Mammary epithelial cell (primary cell): ENCODE measurements at regions not wholly inside any gene's neighbourhood (a gene's known extent, or its start where the extent isn't known, plus 50 kb on each side); places are given as distances from the start of the nearest gene placed in this dataset.

Experiments used
- EZH2 ChIP-seq: IDR thresholded peaks from 2 replicates; pipeline ENCODE4 v1.6.1; 2012; ENCODE audit warnings: low read length, inconsistent platforms, borderline replicate concordance
- TF ChIP-seq, protein P1 (sequence below), 2 donors: IDR thresholded peaks in 1 of 2; conservative IDR thresholded peaks in 1 of 2; 2 replicates each; pipeline ENCODE4 v1.5.1; 2011 to 2012; ENCODE audit warnings: inconsistent platforms in 2 of 2, low read length in 2 of 2, mild to moderate bottlenecking in 2 of 2, control low read depth in 1 of 2, low read depth in 1 of 2; ENCODE audit not compliant: insufficient read depth in 1 of 2; ENCODE audit errors: extremely low read depth in 1 of 2

DNA sequence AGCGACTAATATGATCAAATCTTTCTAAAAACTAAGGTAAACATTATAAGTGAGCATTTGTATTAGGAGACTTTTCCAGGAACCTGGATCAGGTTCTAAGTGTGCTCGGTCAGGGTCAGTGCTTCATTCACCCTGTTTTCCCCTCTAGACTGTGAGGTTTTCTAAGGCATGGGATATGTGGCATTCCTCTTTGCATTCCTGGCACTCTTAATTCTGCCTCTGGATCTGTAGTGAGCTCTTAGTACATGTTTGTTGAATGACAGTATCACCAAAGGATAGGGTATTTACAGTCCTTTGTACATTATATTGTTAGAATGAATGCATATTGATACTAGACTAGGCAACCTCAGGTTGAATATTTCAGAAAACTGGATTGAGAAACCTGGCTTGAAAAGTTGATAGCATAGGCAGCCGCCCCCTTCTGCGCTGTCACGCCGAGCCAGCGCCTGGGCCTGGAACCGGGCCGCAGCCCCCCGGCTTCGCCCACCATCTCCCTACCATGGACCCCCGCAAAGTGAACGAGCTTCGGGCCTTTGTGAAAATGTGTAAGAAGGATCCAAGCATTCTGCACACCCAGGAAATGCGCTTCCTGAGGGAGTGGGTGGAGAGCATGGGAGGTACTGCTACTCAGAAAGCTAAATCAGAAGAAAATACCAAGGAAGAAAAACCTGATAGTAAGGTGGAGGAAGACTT lies 156.5 kb downstream of the KCNRG start:
- TF ChIP-seq, protein P1, sequence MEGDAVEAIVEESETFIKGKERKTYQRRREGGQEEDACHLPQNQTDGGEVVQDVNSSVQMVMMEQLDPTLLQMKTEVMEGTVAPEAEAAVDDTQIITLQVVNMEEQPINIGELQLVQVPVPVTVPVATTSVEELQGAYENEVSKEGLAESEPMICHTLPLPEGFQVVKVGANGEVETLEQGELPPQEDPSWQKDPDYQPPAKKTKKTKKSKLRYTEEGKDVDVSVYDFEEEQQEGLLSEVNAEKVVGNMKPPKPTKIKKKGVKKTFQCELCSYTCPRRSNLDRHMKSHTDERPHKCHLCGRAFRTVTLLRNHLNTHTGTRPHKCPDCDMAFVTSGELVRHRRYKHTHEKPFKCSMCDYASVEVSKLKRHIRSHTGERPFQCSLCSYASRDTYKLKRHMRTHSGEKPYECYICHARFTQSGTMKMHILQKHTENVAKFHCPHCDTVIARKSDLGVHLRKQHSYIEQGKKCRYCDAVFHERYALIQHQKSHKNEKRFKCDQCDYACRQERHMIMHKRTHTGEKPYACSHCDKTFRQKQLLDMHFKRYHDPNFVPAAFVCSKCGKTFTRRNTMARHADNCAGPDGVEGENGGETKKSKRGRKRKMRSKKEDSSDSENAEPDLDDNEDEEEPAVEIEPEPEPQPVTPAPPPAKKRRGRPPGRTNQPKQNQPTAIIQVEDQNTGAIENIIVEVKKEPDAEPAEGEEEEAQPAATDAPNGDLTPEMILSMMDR (conservative IDR thresholded peaks at IDR 0.05 in 1 of 2, IDR thresholded peaks at IDR 0.05 in 1 of 2; ENCODE audit: extremely low read depth in 1 of 2, insufficient read depth in 1 of 2, low read depth in 1 of 2, low read length in 2 of 2), result no peak
- TF ChIP-seq EZH2, result no peak
